H1 (cell line): ENCODE measurements at regions not wholly inside any gene's neighbourhood (a gene's known extent, or its start where the extent isn't known, plus 50 kb on each side); places are given as distances from the start of the nearest gene placed in this dataset.

ENCODE experiments used
- CHD7 ChIP-seq: fragments of 300-600 bp; sonication (generic); IDR thresholded peaks from 2 replicates; pipeline ENCODE4 v1.7.1; 2012; ENCODE audit warnings: low read length, moderate library complexity, mild to moderate bottlenecking, inconsistent platforms; ENCODE audit not compliant: insufficient replicate concordance
- RAD21 ChIP-seq, 2 experiments: IDR thresholded peaks in 1 of 2; conservative IDR thresholded peaks in 1 of 2; 2 replicates each; pipeline ENCODE4 v1.6.1; 2011; ENCODE audit warnings: low read depth in 2 of 2, low read length in 2 of 2, improper control_type of control experiment in 1 of 2, inconsistent platforms in 1 of 2, mild to moderate bottlenecking in 1 of 2, moderate library complexity in 1 of 2
- ZNF274 ChIP-seq: IDR thresholded peaks from 2 replicates; pipeline ENCODE4 v1.7.0; 2012; ENCODE audit warnings: low read length, borderline replicate concordance; ENCODE audit errors: extremely low read depth

- TF ChIP-seq CHD7, result no peak
- TF ChIP-seq RAD21 (IDR thresholded peaks at IDR 0.05 in 1 of 2, conservative IDR thresholded peaks at IDR 0.05 in 1 of 2; ENCODE audit: low read depth in 2 of 2, low read length in 2 of 2), result no peak
- TF ChIP-seq ZNF274, result no peak
These were observed 495.3 kb downstream of the ZIC1 start (continued) for GRCh38 chr3:147904421-147904820.
